Activated T-helper 1 cell treated with anti-CD3 and anti-CD28 coated beads, Interleukin-12 subunit alpha, Interleukin-12 subunit beta, Interleukin-2, Interleukin-4 antibody, amounts not matched to agents 30 ng/mL and 10 ng/mL and 1 ng/mL, durations not matched to agents 14 hours and 24 hours and 36 hours (primary cell): ENCODE measurements at regions not wholly inside any gene's neighbourhood (a gene's known extent, or its start where the extent isn't known, plus 50 kb on each side); places are given as distances from the start of the nearest gene placed in this dataset.

Source experiments
- DNase-seq: peaks from one replicate; pipeline ENCODE4 v3.0.0; 2021; ENCODE audit warnings: low spot score
- H3K27ac Mint-ChIP-seq: one replicate; pipeline ENCODE4 v1.8.0; 2021; ENCODE audit warnings: mild to moderate bottlenecking, mixed read lengths
- H3K27me3 Mint-ChIP-seq: one replicate; pipeline ENCODE4 v1.8.0; 2022; ENCODE audit warnings: mild to moderate bottlenecking, moderate library complexity, mixed read lengths; ENCODE audit not compliant: insufficient read depth
- H3K36me3 Mint-ChIP-seq: one replicate; pipeline ENCODE4 v1.8.0; 2021; ENCODE audit warnings: low read depth, mixed read lengths
- H3K4me1 Mint-ChIP-seq: one replicate; pipeline ENCODE4 v1.8.0; 2021; ENCODE audit warnings: low read depth, mixed read lengths
- H3K4me3 Mint-ChIP-seq: one replicate; pipeline ENCODE4 v1.8.0; 2021; ENCODE audit warnings: mild to moderate bottlenecking, moderate library complexity, mixed read lengths
- H3K9me3 Mint-ChIP-seq: one replicate; pipeline ENCODE4 v1.8.0; 2021; ENCODE audit warnings: mixed read lengths
- intact Hi-C: fragments of 100-400 bp; cut with micrococcal nuclease; formaldehyde crosslinking; loops from one replicate; pipeline ENCODE4 v1.15.1; 2024

DNA sequence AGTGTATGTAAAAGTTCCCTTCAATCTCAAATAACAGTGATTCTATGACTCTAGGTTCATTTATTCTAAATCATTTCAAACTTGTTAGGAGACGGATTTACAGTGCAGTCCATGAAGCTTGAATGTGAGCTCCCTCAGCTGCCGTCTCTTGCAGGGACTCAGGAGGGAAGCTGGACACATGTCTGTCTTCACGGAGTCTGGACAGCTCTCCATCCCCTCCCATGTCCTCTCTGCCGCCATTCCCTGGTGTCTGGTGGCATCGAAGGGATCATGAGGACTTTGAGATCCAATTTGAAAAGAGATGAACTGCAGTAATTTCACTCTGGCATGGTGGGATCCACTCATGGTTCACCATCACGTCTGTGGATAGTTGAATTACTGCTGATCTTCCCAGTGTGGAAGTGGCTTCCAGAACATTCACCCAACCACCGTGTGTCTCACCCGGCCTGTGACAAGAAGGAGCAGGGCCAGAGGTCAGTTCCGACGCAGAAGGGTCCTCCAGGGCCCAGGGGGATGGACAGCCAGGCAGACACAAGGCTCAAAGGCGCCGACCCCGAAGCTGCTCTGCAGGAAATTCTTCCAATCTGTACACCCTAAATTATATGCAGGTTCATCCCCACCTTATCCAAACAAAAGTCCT is 370.1 kb downstream of the THBS2 start:
- Mint-ChIP-seq H3K27me3 (peaks cover 2% of the 10 kb centered on the region), H3K9me3 (no peaks in the 10 kb centered on the region), H3K4me1 (peaks cover 10% of the 10 kb centered on the region), H3K4me3 (peak overlapping the region; percentile 79), H3K27ac (no peak overlapping the region), H3K36me3 (no peaks in the 10 kb centered on the region)
- intact Hi-C loops = no loop called here
- DNase-seq = no peak

DNA sequence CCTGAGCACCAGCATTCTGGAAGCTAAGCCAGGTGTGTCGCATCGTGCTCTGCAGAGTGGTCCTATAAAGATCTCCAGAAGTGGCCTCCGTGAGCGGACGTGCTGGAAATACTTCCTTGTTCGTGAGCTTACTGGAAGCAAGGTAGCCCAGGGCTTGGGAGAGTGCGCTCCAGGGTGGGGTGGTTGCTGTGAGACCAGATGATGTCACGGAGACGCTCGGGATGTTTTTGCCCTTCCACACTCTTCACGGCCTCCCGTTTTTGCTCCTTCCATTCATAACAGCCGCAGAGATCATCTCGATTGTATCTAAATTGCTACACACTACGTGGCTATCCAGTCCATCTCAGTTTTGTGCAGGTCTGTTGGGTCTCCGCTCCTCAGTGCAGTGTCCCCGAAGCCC is 373.4 kb downstream of the THBS2 start:
- Mint-ChIP-seq H3K27ac (no peak overlapping the region), H3K4me1 (peaks cover 10% of the 10 kb centered on the region), H3K4me3 (no peak overlapping the region), H3K9me3 (no peaks in the 10 kb centered on the region), H3K27me3 (peaks cover 2% of the 10 kb centered on the region), H3K36me3 (no peaks in the 10 kb centered on the region)
- no peak for DNase-seq
- intact Hi-C loops = no loop called here

DNA sequence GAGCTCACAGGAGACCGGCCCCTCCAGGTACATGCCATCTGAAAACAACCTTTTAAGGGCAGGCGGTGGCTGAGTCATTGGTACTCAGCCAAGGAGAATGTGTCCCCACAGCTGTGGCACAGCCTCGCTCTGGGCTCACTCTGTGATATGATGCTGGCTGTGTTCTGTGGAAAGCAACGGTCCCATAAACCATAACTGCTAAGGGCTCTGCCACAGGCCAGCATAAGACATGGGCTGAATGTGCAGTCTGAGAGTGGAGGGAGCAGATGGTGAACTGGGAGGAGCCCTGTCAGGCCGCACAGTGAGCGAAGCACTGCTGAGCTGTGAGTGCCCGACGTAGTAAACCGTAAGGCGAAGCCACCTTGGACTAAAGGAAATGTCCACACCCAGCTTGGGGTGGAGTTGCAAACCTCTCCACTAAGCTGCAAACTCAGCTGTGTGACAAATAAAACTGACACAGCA is 375.8 kb downstream of the THBS2 start:
- intact Hi-C loops = no loop called here
- Mint-ChIP-seq H3K27ac (no peak overlapping the region), H3K9me3 (no peaks in the 10 kb centered on the region)

DNA sequence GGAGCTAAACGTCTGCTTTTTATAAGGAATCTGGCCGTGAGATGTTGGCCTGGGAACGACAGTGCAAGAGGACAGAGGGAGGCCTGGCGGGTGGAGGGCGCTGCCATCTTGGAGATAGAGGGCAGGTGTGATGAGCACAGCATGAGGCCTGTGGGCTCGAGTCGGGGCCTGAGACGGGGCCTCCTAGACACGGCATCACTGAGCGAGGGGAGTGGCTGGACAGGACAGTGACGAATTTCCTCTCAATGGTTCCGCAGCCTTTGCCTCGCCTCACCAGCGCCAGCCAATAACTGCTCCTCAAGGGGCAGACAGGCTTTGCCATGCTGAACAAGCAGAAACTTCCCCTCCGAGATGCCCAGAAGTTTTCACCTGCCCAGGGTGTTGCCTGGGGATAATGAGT is 376.7 kb downstream of the THBS2 start:
- Mint-ChIP-seq H3K27ac (no peak overlapping the region), H3K4me3 (no peak overlapping the region), H3K27me3 (peaks cover 2% of the 10 kb centered on the region), H3K4me1 (no peaks in the 10 kb centered on the region), H3K9me3 (no peaks in the 10 kb centered on the region), H3K36me3 (no peaks in the 10 kb centered on the region)
- no peak for DNase-seq
- intact Hi-C loops = no loop called here

More for the DNA sequence above, 375.8 kb downstream of the THBS2 start:
- H3K4me1 Mint-ChIP-seq = no peaks in the 10 kb centered on the region
- H3K4me3 Mint-ChIP-seq = no peak overlapping the region
- DNase-seq = no peak
- H3K27me3 Mint-ChIP-seq = peaks cover 2% of the 10 kb centered on the region
- H3K36me3 Mint-ChIP-seq = no peaks in the 10 kb centered on the region

DNA sequence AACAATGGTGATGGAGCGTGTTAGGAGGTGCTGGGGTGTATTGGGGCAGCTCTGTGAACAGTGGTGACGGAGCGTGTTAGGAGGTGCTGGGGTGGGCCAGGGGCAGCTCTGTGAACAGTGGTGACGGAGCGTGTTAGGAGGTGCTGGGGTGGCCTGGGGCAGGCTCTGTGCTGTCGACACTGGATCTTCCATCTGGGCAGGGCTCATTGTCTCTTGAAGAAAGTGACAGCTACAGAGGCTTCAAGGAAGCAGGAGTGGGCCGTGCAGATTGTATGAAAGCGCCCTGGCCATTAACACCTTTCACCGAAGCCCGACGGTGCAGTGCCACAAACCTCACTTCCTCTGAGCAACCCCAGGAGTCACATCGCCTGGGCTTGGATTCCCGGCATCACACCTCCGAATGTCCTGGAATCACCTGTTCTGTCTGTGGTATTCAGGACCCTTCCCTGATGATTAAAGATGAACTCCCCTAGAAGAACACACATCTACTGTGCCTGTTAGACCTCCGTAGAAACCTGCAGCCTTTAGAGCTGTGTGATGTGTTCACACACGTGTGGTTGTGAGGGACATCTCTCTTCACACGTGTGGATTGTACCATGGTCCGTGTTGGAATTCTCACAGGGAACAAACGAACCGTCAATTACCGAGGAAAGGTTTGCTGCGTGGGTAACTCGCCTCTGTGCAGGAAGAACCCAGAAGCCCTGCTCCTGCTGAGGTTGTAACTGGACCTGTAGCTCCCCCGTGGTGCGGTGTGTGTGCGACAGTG is 377.7 kb downstream of the THBS2 start:
- Mint-ChIP-seq H3K4me1 (no peaks in the 10 kb centered on the region), H3K36me3 (no peaks in the 10 kb centered on the region), H3K27ac (no peak overlapping the region), H3K27me3 (no peaks in the 10 kb centered on the region), H3K9me3 (no peaks in the 10 kb centered on the region), H3K4me3 (no peak overlapping the region)
- DNase-seq = no peak
- intact Hi-C loops = no loop called here

DNA sequence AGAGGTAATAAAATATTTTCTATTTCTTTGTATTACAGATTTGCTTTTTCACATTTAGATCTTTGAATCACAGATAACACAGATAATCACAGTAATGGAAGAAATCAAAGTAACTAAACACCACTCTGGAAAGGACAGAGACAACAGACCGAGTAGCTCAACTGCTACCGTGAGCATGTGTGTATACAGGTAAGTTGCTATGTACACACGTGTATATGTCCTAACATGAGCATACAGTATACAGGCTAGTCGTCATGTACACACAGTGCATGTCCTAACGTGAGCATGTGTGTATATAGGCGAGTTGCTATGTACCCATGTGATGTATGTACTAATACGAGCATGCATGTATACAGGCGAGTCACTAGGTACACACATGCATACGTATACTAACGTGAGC is 379.0 kb downstream of the THBS2 start:
- H3K36me3 Mint-ChIP-seq = no peaks in the 10 kb centered on the region

DNA sequence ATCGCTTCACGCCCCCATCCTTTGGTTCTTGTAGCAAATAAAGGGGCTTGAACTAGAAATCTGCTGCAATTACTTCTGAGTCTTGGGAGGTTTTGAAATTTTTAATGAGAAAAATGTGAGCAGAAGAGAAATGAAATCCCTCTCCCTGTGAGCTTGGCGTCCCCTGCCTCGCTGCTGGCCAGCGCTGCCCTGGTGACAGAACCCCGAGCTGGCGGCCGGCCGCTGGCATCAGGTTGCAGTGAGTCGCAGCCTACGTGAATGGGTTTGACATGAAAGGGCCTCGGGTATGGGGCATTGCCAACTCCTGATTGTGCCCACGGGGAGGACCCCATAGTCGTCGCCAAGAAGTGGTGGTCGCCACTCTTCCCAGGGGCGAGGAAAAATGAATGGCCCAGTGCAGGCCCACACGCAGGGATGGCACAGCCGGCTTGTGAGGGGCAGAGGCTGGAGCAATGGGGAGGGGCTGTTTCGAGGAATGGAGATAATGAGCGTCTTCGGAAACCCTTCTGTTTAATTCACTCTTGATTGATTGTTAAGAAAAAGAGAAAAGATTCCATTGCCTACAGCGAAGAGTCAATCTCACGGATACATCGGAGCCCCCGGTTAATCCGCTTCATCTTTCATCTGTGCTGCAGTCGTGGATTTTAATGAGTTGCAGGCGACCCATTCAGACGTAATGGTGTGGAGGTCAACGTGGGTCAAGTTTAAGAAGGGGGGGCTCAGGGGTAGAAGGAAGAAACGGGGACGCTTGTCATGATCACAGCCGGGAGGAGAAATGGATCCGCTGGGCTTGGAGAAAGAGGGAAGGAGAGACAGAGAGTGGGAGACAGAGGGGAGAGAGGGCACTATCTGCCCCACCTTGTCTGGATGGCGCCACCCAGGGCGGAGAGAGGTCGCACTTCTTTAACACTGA is 380.1 kb downstream of the THBS2 start:
- H3K4me3 Mint-ChIP-seq = no peak overlapping the region
- no peaks in the 10 kb centered on the region for H3K36me3 Mint-ChIP-seq
- no peaks in the 10 kb centered on the region for H3K4me1 Mint-ChIP-seq
- no peaks in the 10 kb centered on the region for H3K27me3 Mint-ChIP-seq
- no peak overlapping the region for H3K27ac Mint-ChIP-seq
- intact Hi-C loops = no loop called here
- DNase-seq = no peak
- no peaks in the 10 kb centered on the region for H3K9me3 Mint-ChIP-seq

More for the DNA sequence above, 379.0 kb downstream of the THBS2 start:
- DNase-seq = no peak
- Mint-ChIP-seq H3K9me3 (no peaks in the 10 kb centered on the region), H3K27ac (no peak overlapping the region), H3K27me3 (no peaks in the 10 kb centered on the region), H3K4me3 (no peak overlapping the region), H3K4me1 (no peaks in the 10 kb centered on the region)
- intact Hi-C loops = no loop called here

DNA sequence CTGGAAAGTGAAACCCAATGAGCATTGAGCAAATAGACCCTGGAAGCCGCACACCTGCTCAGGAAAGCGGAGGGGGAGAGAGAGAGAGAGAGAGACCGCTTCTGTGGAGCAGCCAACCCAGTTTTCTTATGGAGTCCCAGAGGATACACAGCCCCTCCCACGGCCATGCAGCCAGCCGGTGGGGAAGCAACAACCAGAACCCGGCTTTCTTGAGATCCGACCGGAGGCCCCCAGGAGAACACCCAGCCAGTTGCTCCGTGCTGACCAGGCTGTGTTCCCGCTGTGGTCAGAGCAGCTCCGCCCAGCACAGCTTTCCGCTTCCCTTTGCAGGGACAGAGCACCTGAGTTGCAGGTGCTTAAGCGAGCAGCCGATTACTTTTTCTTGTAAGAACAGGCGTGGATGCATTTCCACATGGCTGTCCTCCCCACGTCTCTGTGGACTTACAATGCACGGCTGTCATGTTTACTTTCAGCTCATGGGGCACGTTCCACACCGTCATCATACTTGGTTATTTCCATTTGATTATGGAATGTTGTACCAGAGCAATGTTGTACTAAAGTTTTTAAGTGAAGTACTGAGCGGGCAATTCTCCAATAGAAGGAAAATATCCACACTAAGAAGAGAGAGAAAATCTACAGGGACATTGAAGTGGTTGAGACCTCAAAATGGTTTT is 381.9 kb downstream of the THBS2 start:
- no peaks in the 10 kb centered on the region for H3K27me3 Mint-ChIP-seq
- H3K4me1 Mint-ChIP-seq = no peaks in the 10 kb centered on the region
- no peak overlapping the region for H3K4me3 Mint-ChIP-seq
- intact Hi-C loops = no loop called here
- no peaks in the 10 kb centered on the region for H3K36me3 Mint-ChIP-seq
- H3K9me3 Mint-ChIP-seq = no peaks in the 10 kb centered on the region
- no peak for DNase-seq
- no peak overlapping the region for H3K27ac Mint-ChIP-seq

DNA sequence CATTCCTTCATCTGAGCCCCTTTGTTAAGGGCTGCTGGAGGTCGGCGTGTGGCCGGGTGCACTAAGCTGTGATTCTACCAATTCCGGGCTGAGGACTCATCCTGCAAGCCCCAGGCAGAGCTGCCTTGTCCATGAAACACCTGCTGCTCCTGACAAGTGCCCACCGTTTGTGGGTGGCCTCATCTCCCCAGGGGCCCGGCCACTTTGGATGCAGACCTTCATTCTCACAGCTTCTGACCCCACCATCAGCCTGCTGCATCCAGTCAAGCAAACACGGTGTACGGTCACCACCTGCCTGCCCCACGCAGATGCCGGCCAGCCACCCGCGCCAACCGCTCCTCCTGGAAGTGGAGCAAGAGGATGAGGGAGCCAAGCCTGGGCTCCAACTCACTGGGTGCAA is 382.7 kb downstream of the THBS2 start:
- DNase-seq = no peak
- Mint-ChIP-seq H3K4me1 (no peaks in the 10 kb centered on the region), H3K9me3 (no peaks in the 10 kb centered on the region), H3K4me3 (no peak overlapping the region), H3K27me3 (no peaks in the 10 kb centered on the region), H3K36me3 (no peaks in the 10 kb centered on the region), H3K27ac (no peak overlapping the region)
- intact Hi-C loops = no loop called here

DNA sequence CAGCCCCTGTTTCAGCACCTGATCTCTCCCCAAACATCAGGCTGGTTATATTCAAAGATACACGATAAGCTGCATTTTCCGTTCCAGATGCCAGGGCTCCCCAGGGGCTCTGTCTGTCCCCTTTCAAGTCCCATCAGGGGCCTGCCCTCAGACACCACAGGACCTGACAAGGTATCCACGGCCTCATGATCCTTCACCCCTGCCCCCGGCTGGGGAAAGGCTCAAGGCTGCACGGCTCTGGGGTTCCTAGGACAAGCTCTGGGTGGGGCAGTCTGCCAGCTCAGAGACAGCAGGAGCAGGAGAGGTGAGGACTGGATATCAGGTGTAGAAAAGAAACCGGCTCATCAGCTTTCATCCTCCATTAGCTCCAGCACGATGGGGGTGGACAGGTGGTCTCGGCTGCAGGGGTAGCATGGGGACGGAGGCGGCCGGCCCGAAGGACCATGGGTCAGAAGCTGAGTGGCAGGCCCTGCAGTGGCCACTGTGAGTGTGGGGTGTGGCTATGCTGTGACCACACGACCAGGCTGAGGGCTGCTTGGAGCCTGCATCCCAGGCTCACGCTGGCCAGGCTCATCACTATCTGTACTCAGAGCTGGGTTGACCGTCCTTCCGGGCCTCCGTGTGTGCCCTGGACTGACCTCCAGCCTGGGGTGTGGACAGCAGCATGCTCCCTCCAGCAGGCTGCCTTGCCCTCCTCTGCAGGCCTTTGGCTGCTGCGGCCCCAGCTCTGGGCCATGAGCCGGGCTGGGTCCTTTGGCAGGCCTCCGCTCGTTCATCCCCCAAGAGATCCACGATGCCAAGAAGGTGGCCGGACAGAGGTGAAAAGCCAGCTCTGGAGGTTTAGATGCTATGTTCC is 386.2 kb downstream of the THBS2 start:
- no peak for DNase-seq
- H3K4me3 Mint-ChIP-seq = no peak overlapping the region
- H3K4me1 Mint-ChIP-seq = no peaks in the 10 kb centered on the region
- no peaks in the 10 kb centered on the region for H3K36me3 Mint-ChIP-seq
- H3K27me3 Mint-ChIP-seq = no peaks in the 10 kb centered on the region
- no peak overlapping the region for H3K27ac Mint-ChIP-seq
- no peaks in the 10 kb centered on the region for H3K9me3 Mint-ChIP-seq
- intact Hi-C loops = no loop called here

DNA sequence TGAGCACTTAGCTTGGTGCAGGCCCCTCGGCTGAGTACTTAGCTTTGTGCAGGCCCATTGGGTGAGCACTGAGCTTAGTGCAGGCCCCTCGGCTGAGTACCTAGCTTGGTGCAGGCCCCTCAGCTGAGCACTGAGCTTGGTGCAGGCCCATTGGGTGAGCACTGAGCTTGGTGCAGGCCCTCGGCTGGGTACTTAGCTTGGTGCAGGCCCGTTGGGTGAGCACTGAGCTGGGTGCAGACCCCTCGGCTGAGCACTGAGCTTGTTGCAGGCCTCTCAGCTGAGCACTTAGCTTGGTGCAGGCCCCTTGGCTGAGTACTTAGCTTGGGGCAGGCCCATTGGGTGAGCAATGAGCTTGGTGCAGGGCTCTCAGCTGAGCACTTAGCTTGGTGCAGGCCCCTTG is 387.1 kb downstream of the THBS2 start:
- Mint-ChIP-seq H3K9me3 (no peaks in the 10 kb centered on the region), H3K27me3 (no peaks in the 10 kb centered on the region)

DNA sequence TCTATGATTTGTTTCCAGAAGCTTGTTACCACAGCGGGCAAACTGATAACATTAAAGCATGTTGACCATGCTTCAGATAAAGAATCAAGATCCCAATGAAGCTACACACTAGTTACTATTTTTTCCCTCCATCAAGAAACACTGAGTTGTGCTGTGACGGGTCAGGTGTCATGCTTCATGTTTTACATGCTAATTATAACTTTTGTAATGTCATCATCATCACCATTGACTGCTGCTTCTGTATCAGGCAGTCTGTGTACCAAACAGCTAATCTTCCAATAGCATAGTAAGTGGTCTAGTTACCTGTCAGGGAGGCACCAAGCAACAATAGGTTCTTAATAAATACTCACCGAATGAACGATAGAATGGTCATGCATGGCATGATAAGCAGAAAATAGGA is 388.1 kb downstream of the THBS2 start:
- H3K4me1 Mint-ChIP-seq = no peaks in the 10 kb centered on the region
- H3K27ac Mint-ChIP-seq = no peak overlapping the region
- H3K9me3 Mint-ChIP-seq = no peaks in the 10 kb centered on the region
- H3K36me3 Mint-ChIP-seq = no peaks in the 10 kb centered on the region
- no peaks in the 10 kb centered on the region for H3K27me3 Mint-ChIP-seq
- intact Hi-C loops = no loop called here
- no peak overlapping the region for H3K4me3 Mint-ChIP-seq
- DNase-seq = no peak

More for the DNA sequence above, 387.1 kb downstream of the THBS2 start:
- no peak overlapping the region for H3K27ac Mint-ChIP-seq
- intact Hi-C loops = no loop called here
- H3K36me3 Mint-ChIP-seq = no peaks in the 10 kb centered on the region
- DNase-seq = no peak
- no peak overlapping the region for H3K4me3 Mint-ChIP-seq
- no peaks in the 10 kb centered on the region for H3K4me1 Mint-ChIP-seq
